Esophagus muscularis mucosa (tissue), 4 donors: ENCODE measurements at regions not wholly inside any gene's neighbourhood (a gene's known extent, or its start where the extent isn't known, plus 50 kb on each side); places are given as distances from the start of the nearest gene placed in this dataset.

Experiments used
- DNase-seq: peaks from one replicate; pipeline ENCODE4 v3.0.0-alpha.2; 2017; ENCODE audit errors: extremely low spot score
- H3K27ac ChIP-seq, 4 donors: fragments of 200-600 bp; sonication (generic); replicated peaks in 1 of 4; 1 replicate in 3 of 4; 2 replicates in 1 of 4; pipeline ENCODE4 v1.5.1; 2016 to 2019; ENCODE audit warnings: mild to moderate bottlenecking in 1 of 4
- H3K27me3 ChIP-seq, 4 donors: fragments of 200-600 bp; sonication (generic); one replicate each; pipeline versions ENCODE4 v1.5.1 to v1.6.0; 2016 to 2019
- H3K36me3 ChIP-seq, 4 donors: fragments of 200-600 bp; sonication (generic); one replicate each; pipeline ENCODE4 v1.5.1; 2016 to 2019
- H3K4me1 ChIP-seq, 4 donors: fragments of 200-600 bp; sonication (generic); one replicate each; pipeline ENCODE4 v1.5.1; 2016 to 2019
- H3K4me3 ChIP-seq, 4 donors: fragments of 200-600 bp; sonication (generic); 1 replicate in 2 of 4; 2 replicates in 2 of 4; pipeline ENCODE4 v1.5.1; 2016 to 2019; ENCODE audit warnings: mild to moderate bottlenecking in 4 of 4, moderate library complexity in 1 of 4
- H3K9me3 ChIP-seq, 4 donors: fragments of 200-600 bp; sonication (generic); 1 replicate in 3 of 4; 2 replicates in 1 of 4; pipeline ENCODE4 v1.5.1; 2016 to 2019
- EP300 ChIP-seq: sonication (generic); formaldehyde crosslinking; IDR thresholded peaks from one replicate; pipeline ENCODE4 v1.6.1; 2017; ENCODE audit warnings: antibody characterized with exemption
- POLR2A ChIP-seq: fragments of 450-650 bp; IDR thresholded peaks from one replicate; pipeline ENCODE4 v1.6.1; 2017; ENCODE audit warnings: antibody characterized with exemption, moderate library complexity, mild to moderate bottlenecking, low read depth
- POLR2AphosphoS5 ChIP-seq, 2 donors: sonication (generic); formaldehyde crosslinking; IDR thresholded peaks; one replicate each; pipeline ENCODE4 v1.6.1; 2017; ENCODE audit warnings: antibody characterized with exemption in 2 of 2
- WGBS: methylation state at CpG from one replicate; pipeline ENCODE4 v1.1.5; 2018; 5-methylcytosine and 5-hydroxymethylcytosine counted together
- intact Hi-C: fragments of 100-400 bp; cut with DNase I; formaldehyde crosslinking; loops from one replicate; pipeline ENCODE4 v1.15.1; 2023
- TF ChIP-seq, protein P1 (sequence below), 3 experiments: fragments of 200-600 bp in 2 of 3; fragments of 450-650 bp in 1 of 3; sonication (generic) in 2 of 3; IDR thresholded peaks; one replicate each; pipeline ENCODE4 v1.5.1; 2017 to 2019; ENCODE audit warnings: antibody characterized with exemption in 3 of 3, mild to moderate bottlenecking in 2 of 3, moderate library complexity in 1 of 3

GRCh38 chr12:39012870-39013269, 107.5 kb upstream of the CPNE8 start:
- TF ChIP-seq POLR2AphosphoS5 (IDR thresholded peaks at IDR 0.05), result no peak
- TF ChIP-seq, protein P1, sequence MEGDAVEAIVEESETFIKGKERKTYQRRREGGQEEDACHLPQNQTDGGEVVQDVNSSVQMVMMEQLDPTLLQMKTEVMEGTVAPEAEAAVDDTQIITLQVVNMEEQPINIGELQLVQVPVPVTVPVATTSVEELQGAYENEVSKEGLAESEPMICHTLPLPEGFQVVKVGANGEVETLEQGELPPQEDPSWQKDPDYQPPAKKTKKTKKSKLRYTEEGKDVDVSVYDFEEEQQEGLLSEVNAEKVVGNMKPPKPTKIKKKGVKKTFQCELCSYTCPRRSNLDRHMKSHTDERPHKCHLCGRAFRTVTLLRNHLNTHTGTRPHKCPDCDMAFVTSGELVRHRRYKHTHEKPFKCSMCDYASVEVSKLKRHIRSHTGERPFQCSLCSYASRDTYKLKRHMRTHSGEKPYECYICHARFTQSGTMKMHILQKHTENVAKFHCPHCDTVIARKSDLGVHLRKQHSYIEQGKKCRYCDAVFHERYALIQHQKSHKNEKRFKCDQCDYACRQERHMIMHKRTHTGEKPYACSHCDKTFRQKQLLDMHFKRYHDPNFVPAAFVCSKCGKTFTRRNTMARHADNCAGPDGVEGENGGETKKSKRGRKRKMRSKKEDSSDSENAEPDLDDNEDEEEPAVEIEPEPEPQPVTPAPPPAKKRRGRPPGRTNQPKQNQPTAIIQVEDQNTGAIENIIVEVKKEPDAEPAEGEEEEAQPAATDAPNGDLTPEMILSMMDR (IDR thresholded peaks at IDR 0.05), result no peak
- no peak for TF ChIP-seq EP300
- TF ChIP-seq POLR2A, result no peak
- no peaks in the 10 kb centered on the region for H3K36me3 ChIP-seq
- no peaks in the 10 kb centered on the region for H3K4me1 ChIP-seq
- no peaks in the 10 kb centered on the region for H3K27me3 ChIP-seq
- H3K4me3 ChIP-seq, result no peak overlapping the region
- H3K27ac ChIP-seq, result no peak overlapping the region
- no peaks in the 10 kb centered on the region for H3K9me3 ChIP-seq
- no peak for DNase-seq
- intact Hi-C loops, result no loop called here
- 55% methylated on average over 1 of the region's 1 CpG for WGBS

GRCh38 chr12:39011166-39011565, 105.8 kb upstream of the CPNE8 start:
- H3K27ac ChIP-seq, result no peak overlapping the region
- no peaks in the 10 kb centered on the region for H3K27me3 ChIP-seq
- TF ChIP-seq, protein P1 (IDR thresholded peaks at IDR 0.05), result no peak
- TF ChIP-seq POLR2A (no peak), POLR2AphosphoS5 (IDR thresholded peaks at IDR 0.05) (no peak), EP300 (no peak)
- H3K4me3 ChIP-seq, result no peak overlapping the region
- 49% methylated on average over 2 of the region's 2 CpGs for WGBS
- H3K4me1 ChIP-seq, result no peaks in the 10 kb centered on the region
- H3K9me3 ChIP-seq, result no peaks in the 10 kb centered on the region
- DNase-seq, result no peak
- no peaks in the 10 kb centered on the region for H3K36me3 ChIP-seq
- intact Hi-C loops, result no loop called here

- no peaks in the 10 kb centered on the region for H3K4me1 ChIP-seq
- TF ChIP-seq POLR2A (no peak), EP300 (no peak), POLR2AphosphoS5 (IDR thresholded peaks at IDR 0.05) (no peak)
- TF ChIP-seq, protein P1 (IDR thresholded peaks at IDR 0.05), result no peak
Measured at GRCh38 chr12:39010406-39010805, 105.0 kb upstream of the CPNE8 start.

GRCh38 chr12:39007619-39008018, 102.2 kb upstream of the CPNE8 start:
- H3K4me3 ChIP-seq, result no peak overlapping the region
- TF ChIP-seq POLR2A (no peak), POLR2AphosphoS5 (IDR thresholded peaks at IDR 0.05) (no peak), EP300 (no peak)
- TF ChIP-seq, protein P1 (IDR thresholded peaks at IDR 0.05), result no peak
- H3K27ac ChIP-seq, result no peak overlapping the region
- H3K4me1 ChIP-seq, result no peaks in the 10 kb centered on the region
- no peaks in the 10 kb centered on the region for H3K9me3 ChIP-seq
- H3K36me3 ChIP-seq, result no peaks in the 10 kb centered on the region
- intact Hi-C loops, result no loop called here
- 91% methylated on average over 3 of the region's 3 CpGs for WGBS
- H3K27me3 ChIP-seq, result no peaks in the 10 kb centered on the region
- DNase-seq, result no peak

More at GRCh38 chr12:39010406-39010805, 105.0 kb upstream of the CPNE8 start:
- DNase-seq, result no peak
- H3K27me3 ChIP-seq, result no peaks in the 10 kb centered on the region
- no peak overlapping the region for H3K27ac ChIP-seq
- WGBS, result 56% methylated on average over 1 of the region's 1 CpG
- no peaks in the 10 kb centered on the region for H3K9me3 ChIP-seq
- H3K36me3 ChIP-seq, result no peaks in the 10 kb centered on the region
- intact Hi-C loops, result no loop called here
- H3K4me3 ChIP-seq, result no peak overlapping the region

- WGBS, result 81% methylated on average over 2 of the region's 2 CpGs
- intact Hi-C loops, result no loop called here
Measured at GRCh38 chr12:39006286-39006685, 100.9 kb upstream of the CPNE8 start.

More at GRCh38 chr12:39006286-39006685, 100.9 kb upstream of the CPNE8 start:
- H3K4me1 ChIP-seq, result no peaks in the 10 kb centered on the region
- TF ChIP-seq POLR2A (no peak), EP300 (no peak), POLR2AphosphoS5 (IDR thresholded peaks at IDR 0.05) (no peak)
- TF ChIP-seq, protein P1 (IDR thresholded peaks at IDR 0.05), result no peak
- no peak overlapping the region for H3K4me3 ChIP-seq
- no peaks in the 10 kb centered on the region for H3K36me3 ChIP-seq
- H3K9me3 ChIP-seq, result no peaks in the 10 kb centered on the region
- no peaks in the 10 kb centered on the region for H3K27me3 ChIP-seq
- DNase-seq, result no peak
- H3K27ac ChIP-seq, result no peak overlapping the region
